ENCODE measurements at regions not wholly inside any gene's neighbourhood (a gene's known extent, or its start where the extent isn't known, plus 50 kb on each side); places are given as distances from the start of the nearest gene placed in this dataset.

- no peak for TF ChIP-seq CTCF (IDR thresholded peaks at IDR 0.05)
- no peak for TF ChIP-seq ZFX (IDR thresholded peaks at IDR 0.05; ENCODE audit: borderline replicate concordance)
Measured at GRCh38 chr5:145681216-145681615, 153.9 kb downstream of the PRELID2 start.

All from 22Rv1 (cell line).